Effector memory CD8-positive, alpha-beta T cell (primary cell): ENCODE measurements at regions not wholly inside any gene's neighbourhood (a gene's known extent, or its start where the extent isn't known, plus 50 kb on each side); places are given as distances from the start of the nearest gene placed in this dataset.
"Not testable (repeated sequence)": the region's sequence is repeated elsewhere in the genome, so short reads cannot be mapped to it uniquely, and the experiment has no call there.

Experiments used
- ATAC-seq: fragments of 150-1000 bp; cut with Tn5 transposase; replicated peaks from 2 replicates; pipeline ENCODE4 v1.10.0; 2021; ENCODE audit warnings: mild to moderate bottlenecking, moderate library complexity
- DNase-seq, 3 experiments: peaks; one replicate each; pipeline ENCODE4 v3.0.0; 2021
- H3K27ac Mint-ChIP-seq, 2 donors: one replicate each; pipeline ENCODE4 v1.8.0; 2022; ENCODE audit warnings: mild to moderate bottlenecking in 2 of 2, mixed read lengths in 2 of 2, moderate library complexity in 2 of 2
- H3K27me3 Mint-ChIP-seq, 2 donors: one replicate each; pipeline ENCODE4 v1.8.0; 2022; ENCODE audit warnings: mixed read lengths in 2 of 2
- H3K36me3 Mint-ChIP-seq: one replicate; pipeline ENCODE4 v1.8.0; 2022; ENCODE audit warnings: mild to moderate bottlenecking, moderate library complexity, mixed read lengths; ENCODE audit not compliant: insufficient read depth
- H3K4me1 Mint-ChIP-seq, 2 donors: one replicate each; pipeline ENCODE4 v1.8.0; 2022; ENCODE audit warnings: low read depth in 2 of 2, mixed read lengths in 2 of 2
- H3K4me3 Mint-ChIP-seq, 2 donors: one replicate each; pipeline ENCODE4 v1.8.0; 2022; ENCODE audit warnings: mild to moderate bottlenecking in 2 of 2, mixed read lengths in 2 of 2, moderate library complexity in 2 of 2
- H3K9me3 Mint-ChIP-seq, 2 donors: one replicate each; pipeline ENCODE4 v1.8.0; 2022; ENCODE audit warnings: mixed read lengths in 2 of 2

GRCh38 chr20:48146877-48147276 lies 361.6 kb upstream of the SULF2 start:
- Mint-ChIP-seq H3K27me3 (peaks cover 26 to 47% of the 10 kb centered on the region in 2 donors), H3K4me1 (no peaks in the 10 kb centered on the region), H3K9me3 (no peaks in the 10 kb centered on the region), H3K27ac (no peak overlapping the region), H3K36me3 (no peaks in the 10 kb centered on the region), H3K4me3 (no peak overlapping the region)
- DNase-seq (no peak), ATAC-seq (no peak)

DNA sequence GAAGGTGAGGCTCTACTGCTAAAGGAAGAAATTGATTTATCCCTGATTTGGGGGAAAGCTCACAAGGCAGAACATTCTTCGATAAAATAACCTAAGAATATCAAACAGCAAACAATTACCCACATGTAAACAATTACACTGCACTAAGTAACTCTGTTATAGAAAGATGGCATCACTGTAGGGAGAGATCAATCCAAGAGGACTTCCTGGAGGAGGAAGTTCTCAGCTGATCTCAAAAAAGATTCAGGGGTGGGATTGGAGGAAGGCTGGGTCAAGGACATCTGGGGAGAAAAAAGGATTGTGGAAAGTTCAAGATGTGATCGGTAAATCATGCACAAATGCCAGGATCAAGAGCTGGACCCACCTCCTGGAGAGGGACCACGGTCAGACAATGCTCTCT lies 361.0 kb upstream of the SULF2 start:
- Mint-ChIP-seq H3K4me1 (no peaks in the 10 kb centered on the region), H3K36me3 (no peaks in the 10 kb centered on the region), H3K27ac (no peak overlapping the region), H3K4me3 (no peak overlapping the region), H3K9me3 (no peaks in the 10 kb centered on the region), H3K27me3 (peaks cover 21 to 53% of the 10 kb centered on the region in 2 donors)
- no peak for ATAC-seq
- no peak for DNase-seq

GRCh38 chr20:48143435-48144081 lies 358.3 kb upstream of the SULF2 start:
- H3K4me1 Mint-ChIP-seq = no peaks in the 10 kb centered on the region
- no peak for DNase-seq
- no peak overlapping the region for H3K4me3 Mint-ChIP-seq
- no peak overlapping the region for H3K27ac Mint-ChIP-seq
- peaks cover 39 to 79% of the 10 kb centered on the region in 2 donors for H3K27me3 Mint-ChIP-seq
- ATAC-seq = no peak
- no peaks in the 10 kb centered on the region for H3K36me3 Mint-ChIP-seq
- no peaks in the 10 kb centered on the region for H3K9me3 Mint-ChIP-seq

DNA sequence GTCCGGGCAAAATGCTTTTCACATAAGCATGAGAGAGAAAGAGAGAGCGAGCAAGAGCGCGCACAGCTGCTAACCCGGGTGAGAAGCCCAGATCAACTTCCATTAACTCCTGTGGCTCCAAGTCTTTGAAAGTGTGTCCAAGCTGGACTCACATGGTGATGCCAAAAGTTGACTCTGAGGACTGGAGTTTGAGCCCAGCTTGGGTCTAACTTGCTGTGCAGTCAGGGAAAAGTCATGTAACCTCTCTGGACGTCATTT lies 357.2 kb upstream of the SULF2 start:
- H3K9me3 Mint-ChIP-seq = no peaks in the 10 kb centered on the region
- DNase-seq (no peak), ATAC-seq (no peak)
- no peak overlapping the region for H3K27ac Mint-ChIP-seq
- peaks cover 42 to 89% of the 10 kb centered on the region in 2 donors for H3K27me3 Mint-ChIP-seq
- no peak overlapping the region for H3K4me3 Mint-ChIP-seq
- H3K36me3 Mint-ChIP-seq = no peaks in the 10 kb centered on the region
- H3K4me1 Mint-ChIP-seq = no peaks in the 10 kb centered on the region

GRCh38 chr20:48141660-48142515 lies 356.6 kb upstream of the SULF2 start:
- Mint-ChIP-seq H3K36me3 (no peaks in the 10 kb centered on the region), H3K27me3 (peaks cover 37 to 89% of the 10 kb centered on the region in 2 donors), H3K4me1 (no peaks in the 10 kb centered on the region), H3K9me3 (no peaks in the 10 kb centered on the region), H3K4me3 (no peak overlapping the region), H3K27ac (no peak overlapping the region)
- ATAC-seq (no peak), DNase-seq (no peak)

- H3K4me3 Mint-ChIP-seq = no peak overlapping the region
- H3K36me3 Mint-ChIP-seq = no peaks in the 10 kb centered on the region
- no peak overlapping the region for H3K27ac Mint-ChIP-seq
- no peaks in the 10 kb centered on the region for H3K9me3 Mint-ChIP-seq
- peaks cover 29 to 74% of the 10 kb centered on the region in 2 donors for H3K27me3 Mint-ChIP-seq
- no peak for ATAC-seq
- no peaks in the 10 kb centered on the region for H3K4me1 Mint-ChIP-seq
- DNase-seq = no peak
These were observed 354.2 kb upstream of the SULF2 start for GRCh38 chr20:48139262-48140041.

GRCh38 chr20:48132834-48133233 lies 347.6 kb upstream of the SULF2 start:
- no peaks in the 10 kb centered on the region for H3K4me1 Mint-ChIP-seq
- peaks cover 24 to 44% of the 10 kb centered on the region in 2 donors for H3K27me3 Mint-ChIP-seq
- ATAC-seq (no peak), DNase-seq (no peak)
- H3K4me3 Mint-ChIP-seq = no peak overlapping the region
- no peaks in the 10 kb centered on the region for H3K36me3 Mint-ChIP-seq
- H3K9me3 Mint-ChIP-seq = no peaks in the 10 kb centered on the region
- H3K27ac Mint-ChIP-seq = no peak overlapping the region

DNA sequence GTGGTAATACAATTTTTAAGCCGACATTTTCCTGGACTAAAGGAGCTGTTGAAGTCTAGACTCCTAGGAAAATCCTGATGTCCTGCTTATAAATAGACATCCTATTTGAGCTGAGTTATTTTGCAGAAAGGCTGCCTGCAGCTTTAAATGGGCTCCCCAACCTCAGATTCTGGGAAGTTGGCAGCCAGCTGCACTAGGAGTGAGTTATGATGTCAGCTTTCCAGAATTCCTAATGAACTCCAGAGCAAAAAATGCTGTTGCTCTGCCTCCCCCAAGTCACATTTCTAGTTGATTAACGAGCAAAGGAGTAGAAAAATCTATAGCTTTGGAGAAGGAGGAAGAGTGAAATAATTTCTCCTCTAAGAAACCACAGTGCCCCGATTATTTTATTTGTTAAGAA lies 346.3 kb upstream of the SULF2 start:
- Mint-ChIP-seq H3K27me3 (peaks cover 24 to 31% of the 10 kb centered on the region in 2 donors), H3K36me3 (no peaks in the 10 kb centered on the region), H3K4me1 (peaks cover 0 to 1% of the 10 kb centered on the region in 2 donors), H3K27ac (no peak overlapping the region), H3K4me3 (no peak overlapping the region), H3K9me3 (no peaks in the 10 kb centered on the region)
- ATAC-seq (no peak), DNase-seq (no peak)

- ATAC-seq (no peak), DNase-seq (no peak)
- no peak overlapping the region for H3K4me3 Mint-ChIP-seq
- peaks cover 24 to 28% of the 10 kb centered on the region in 2 donors for H3K27me3 Mint-ChIP-seq
- H3K27ac Mint-ChIP-seq = no peak overlapping the region
- no peaks in the 10 kb centered on the region for H3K36me3 Mint-ChIP-seq
- H3K4me1 Mint-ChIP-seq = peaks cover 0 to 1% of the 10 kb centered on the region in 2 donors
- H3K9me3 Mint-ChIP-seq = no peaks in the 10 kb centered on the region
These were observed 344.2 kb upstream of the SULF2 start for GRCh38 chr20:48129345-48129942.

- ATAC-seq = no peak
- no peak for DNase-seq
- H3K9me3 Mint-ChIP-seq = no peaks in the 10 kb centered on the region
- no peaks in the 10 kb centered on the region for H3K36me3 Mint-ChIP-seq
- no peak overlapping the region for H3K4me3 Mint-ChIP-seq
- peaks cover 0 to 1% of the 10 kb centered on the region in 2 donors for H3K4me1 Mint-ChIP-seq
- H3K27ac Mint-ChIP-seq = no peak overlapping the region
- H3K27me3 Mint-ChIP-seq = peaks cover 19 to 22% of the 10 kb centered on the region in 2 donors
These were observed 343.2 kb upstream of the SULF2 start for GRCh38 chr20:48128436-48128835.

DNA sequence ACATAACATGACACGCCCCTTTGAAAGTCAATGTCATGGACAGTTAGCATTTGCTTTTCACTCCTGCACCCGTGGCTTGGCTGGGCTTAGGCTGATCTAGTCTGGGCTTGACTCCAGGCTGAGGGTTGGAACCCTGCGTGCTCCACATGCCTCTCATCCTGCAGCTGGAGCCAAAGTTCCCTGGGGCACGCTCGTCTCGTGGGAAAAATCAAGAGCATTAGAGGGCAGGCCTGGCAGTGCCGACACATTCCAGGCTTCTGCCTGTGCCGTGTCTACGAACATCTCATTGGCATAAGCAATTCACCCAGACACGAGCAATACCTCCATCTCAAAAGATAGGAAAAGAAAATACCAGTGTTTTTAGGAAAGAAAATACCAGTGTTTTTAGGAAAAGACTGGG lies 342.7 kb upstream of the SULF2 start:
- H3K4me1 Mint-ChIP-seq, DNase-seq, ATAC-seq, H3K9me3 Mint-ChIP-seq, H3K4me3 Mint-ChIP-seq, H3K36me3 Mint-ChIP-seq, H3K27ac Mint-ChIP-seq: not testable (repeated sequence)
- H3K27me3 Mint-ChIP-seq = peaks cover 15 to 21% of the 10 kb centered on the region in 2 donors

DNA sequence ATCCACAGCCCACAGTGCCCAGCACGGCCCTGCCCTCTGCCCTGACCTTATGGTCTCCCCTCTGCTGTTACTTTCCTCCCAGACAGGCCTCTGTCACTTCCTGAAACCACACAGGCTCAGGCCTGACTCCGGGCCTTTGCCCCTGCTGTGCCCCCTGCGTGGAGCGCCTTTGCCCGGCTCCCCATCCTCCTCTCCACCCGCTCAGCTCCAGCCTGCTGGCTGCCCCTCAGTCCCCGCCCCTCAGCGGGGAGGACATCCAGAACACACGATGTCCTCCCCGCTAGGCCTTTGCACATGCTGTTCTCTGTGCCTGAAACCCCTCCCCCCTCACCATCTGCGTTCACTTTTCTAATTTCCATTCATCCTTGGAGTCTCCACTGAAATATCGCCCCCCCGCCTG lies 341.9 kb upstream of the SULF2 start:
- not testable (repeated sequence) for H3K4me1 Mint-ChIP-seq, H3K4me3 Mint-ChIP-seq, H3K9me3 Mint-ChIP-seq, H3K27ac Mint-ChIP-seq, H3K36me3 Mint-ChIP-seq, DNase-seq, ATAC-seq
- peaks cover 7 to 15% of the 10 kb centered on the region in 2 donors for H3K27me3 Mint-ChIP-seq

DNA sequence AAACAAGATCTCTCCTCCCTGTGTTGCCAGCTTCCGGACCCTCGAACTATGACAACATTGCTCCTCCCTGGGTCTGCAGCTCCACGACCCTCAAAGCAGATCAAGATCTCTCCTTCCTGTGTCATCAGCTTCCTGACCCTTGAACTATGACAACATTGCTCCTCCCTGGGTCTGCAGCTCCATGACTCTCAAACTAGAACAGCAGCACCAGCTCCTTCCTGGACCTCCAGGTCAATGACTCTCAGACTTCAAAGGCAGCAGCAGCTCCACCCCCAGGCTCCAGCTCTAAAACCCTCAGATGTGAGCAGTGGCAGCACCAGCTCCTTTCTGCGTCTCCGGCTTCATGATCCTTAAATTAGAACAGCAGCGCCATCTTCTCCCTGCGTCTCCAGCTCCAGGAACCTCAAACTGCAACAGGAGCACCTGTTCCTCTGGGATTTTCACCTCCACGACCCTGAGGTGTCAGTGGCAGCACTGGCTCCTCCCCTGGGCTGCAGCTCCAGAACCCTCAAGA lies 341.0 kb upstream of the SULF2 start:
- no peak for DNase-seq
- Mint-ChIP-seq H3K4me1 (peaks cover 1 to 4% of the 10 kb centered on the region in 2 donors), H3K36me3 (no peaks in the 10 kb centered on the region), H3K27me3 (peaks cover 6 to 19% of the 10 kb centered on the region in 2 donors), H3K4me3 (no peak overlapping the region), H3K27ac (no peak overlapping the region), H3K9me3 (no peaks in the 10 kb centered on the region)
- ATAC-seq = no peak
